HG03045 (cell line): ENCODE measurements at regions not wholly inside any gene's neighbourhood (a gene's known extent, or its start where the extent isn't known, plus 50 kb on each side); places are given as distances from the start of the nearest gene placed in this dataset.
"Not testable (repeated sequence)": the region's sequence is repeated elsewhere in the genome, so short reads cannot be mapped to it uniquely, and the experiment has no call there.

Source experiments
- ATAC-seq: cut with Tn5 transposase; IDR thresholded peaks from one replicate; pipeline ENCODE4 v1.9.1; 2021; ENCODE audit warnings: mild to moderate bottlenecking, moderate library complexity; ENCODE audit not compliant: unreplicated experiment

- not testable (repeated sequence) for ATAC-seq
These were observed 52.9 kb downstream of the CDY2B start for GRCh38 chrY:17827155-17827554.

GRCh38 chrY:17819700-17820099, 60.3 kb downstream of the CDY2B start:
- not testable (repeated sequence) for ATAC-seq

- ATAC-seq, result not testable (repeated sequence)
These were observed 60.9 kb downstream of the CDY2B start for GRCh38 chrY:17819025-17819646.

GRCh38 chrY:17817076-17818068, 62.6 kb downstream of the CDY2B start:
- ATAC-seq, result not testable (repeated sequence)

GRCh38 chrY:17812664-17813063, 67.4 kb downstream of the CDY2B start:
- ATAC-seq, result not testable (repeated sequence)

- not testable (repeated sequence) for ATAC-seq
These were observed 80.1 kb downstream of the CDY2B start for GRCh38 chrY:17799915-17800314.

GRCh38 chrY:17787214-17787613, 92.8 kb downstream of the CDY2B start:
- not testable (repeated sequence) for ATAC-seq

GRCh38 chrY:17766000-17766699, 113.9 kb downstream of the CDY2B start:
- not testable (repeated sequence) for ATAC-seq

GRCh38 chrY:17759213-17759612, 120.8 kb downstream of the CDY2B start:
- ATAC-seq, result not testable (repeated sequence)

- not testable (repeated sequence) for ATAC-seq
These were observed 127.0 kb downstream of the CDY2B start for GRCh38 chrY:17752887-17753497.

- ATAC-seq, result not testable (repeated sequence)
These were observed 140.2 kb downstream of the CDY2B start for GRCh38 chrY:17739852-17740251.

- ATAC-seq, result not testable (repeated sequence)
These were observed 150.5 kb downstream of the CDY2B start for GRCh38 chrY:17729474-17729873.

GRCh38 chrY:17716329-17717043, 163.5 kb downstream of the CDY2B start:
- ATAC-seq, result not testable (repeated sequence)

- not testable (repeated sequence) for ATAC-seq
These were observed 212.0 kb downstream of the CDY2B start for GRCh38 chrY:17668037-17668436.

- ATAC-seq, result not testable (repeated sequence)
These were observed 237.0 kb downstream of the CDY2B start for GRCh38 chrY:17643052-17643451.

GRCh38 chrY:17634484-17634883, 245.5 kb downstream of the CDY2B start:
- ATAC-seq, result not testable (repeated sequence)

- not testable (repeated sequence) for ATAC-seq
These were observed 268.8 kb downstream of the CDY2B start for GRCh38 chrY:17611256-17611655.

GRCh38 chrY:17610649-17611048, 269.4 kb downstream of the CDY2B start:
- ATAC-seq, result not testable (repeated sequence)

GRCh38 chrY:17607150-17607549, 272.9 kb downstream of the CDY2B start:
- ATAC-seq, result not testable (repeated sequence)

GRCh38 chrY:17599263-17599662, 280.8 kb downstream of the CDY2B start:
- not testable (repeated sequence) for ATAC-seq
